GM18520 (cell line): ENCODE measurements at regions not wholly inside any gene's neighbourhood (a gene's known extent, or its start where the extent isn't known, plus 50 kb on each side); places are given as distances from the start of the nearest gene placed in this dataset.

Experiments
- ATAC-seq: cut with Tn5 transposase; IDR thresholded peaks from one replicate; pipeline ENCODE4 v1.9.1; 2021; ENCODE audit not compliant: unreplicated experiment

GRCh38 chr2:5507367-5507766 lies 184.8 kb upstream of the SOX11 start:
- no peak for ATAC-seq

GRCh38 chr2:5509362-5509761 lies 182.8 kb upstream of the SOX11 start:
- ATAC-seq: no peak

- no peak for ATAC-seq
Observed at GRCh38 chr2:5510082-5510481, 182.1 kb upstream of the SOX11 start.

- ATAC-seq: no peak
Observed at GRCh38 chr2:5515693-5516092, 176.5 kb upstream of the SOX11 start.

- no peak for ATAC-seq
Observed at GRCh38 chr2:5519286-5519685, 172.9 kb upstream of the SOX11 start.

- ATAC-seq: no peak
Observed at GRCh38 chr2:5520463-5520972, 171.7 kb upstream of the SOX11 start.

GRCh38 chr2:5521461-5521860 lies 170.7 kb upstream of the SOX11 start:
- no peak for ATAC-seq

GRCh38 chr2:5524551-5524950 lies 167.6 kb upstream of the SOX11 start:
- ATAC-seq: no peak

- ATAC-seq: no peak
Observed at GRCh38 chr2:5528706-5529105, 163.5 kb upstream of the SOX11 start.

- ATAC-seq: no peak
Observed at GRCh38 chr2:5530011-5530696, 162.0 kb upstream of the SOX11 start.

- ATAC-seq: no peak
Observed at GRCh38 chr2:5535301-5535700, 156.9 kb upstream of the SOX11 start.

GRCh38 chr2:5537180-5537688 lies 154.9 kb upstream of the SOX11 start:
- no peak for ATAC-seq

- ATAC-seq: no peak
Observed at GRCh38 chr2:5538313-5538712, 153.9 kb upstream of the SOX11 start.

- no peak for ATAC-seq
Observed at GRCh38 chr2:5538772-5539171, 153.4 kb upstream of the SOX11 start.

- no peak for ATAC-seq
Observed at GRCh38 chr2:5539282-5540165, 152.7 kb upstream of the SOX11 start.

- no peak for ATAC-seq
Observed at GRCh38 chr2:5540856-5541255, 151.3 kb upstream of the SOX11 start.

GRCh38 chr2:5544205-5544786 lies 147.9 kb upstream of the SOX11 start:
- no peak for ATAC-seq

- no peak for ATAC-seq
Observed at GRCh38 chr2:5546181-5546580, 146.0 kb upstream of the SOX11 start.

GRCh38 chr2:5548991-5549715 lies 143.0 kb upstream of the SOX11 start:
- no peak for ATAC-seq

GRCh38 chr2:5549771-5550170 lies 142.4 kb upstream of the SOX11 start:
- no peak for ATAC-seq

- ATAC-seq: no peak
Observed at GRCh38 chr2:5555636-5556035, 136.5 kb upstream of the SOX11 start.
